Stimulated activated naive CD8-positive, alpha-beta T cell treated with anti-CD3 and anti-CD28 coated beads, Interleukin-15, Interleukin-2, amounts not matched to agents 100 ng/mL and 50 ng/mL, for 24 hours (primary cell): ENCODE measurements at regions not wholly inside any gene's neighbourhood (a gene's known extent, or its start where the extent isn't known, plus 50 kb on each side); places are given as distances from the start of the nearest gene placed in this dataset.

ENCODE experiments used
- H3K27ac Mint-ChIP-seq: one replicate; pipeline ENCODE4 v1.8.0; 2021; ENCODE audit warnings: mild to moderate bottlenecking, mixed read lengths
- H3K27me3 Mint-ChIP-seq: one replicate; pipeline ENCODE4 v1.8.0; 2021; ENCODE audit warnings: mixed read lengths
- H3K36me3 Mint-ChIP-seq: one replicate; pipeline ENCODE4 v1.8.0; 2021; ENCODE audit warnings: low read depth, mixed read lengths
- H3K4me1 Mint-ChIP-seq: one replicate; pipeline ENCODE4 v1.8.0; 2021; ENCODE audit warnings: low read depth, mixed read lengths
- H3K4me3 Mint-ChIP-seq: one replicate; pipeline ENCODE4 v1.8.0; 2021; ENCODE audit warnings: mild to moderate bottlenecking, mixed read lengths
- H3K9me3 Mint-ChIP-seq: one replicate; pipeline ENCODE4 v1.8.0; 2021; ENCODE audit warnings: mixed read lengths

GRCh38 chr13:65560936-65561335 is 1669.2 kb downstream of the PCDH9 start:
- Mint-ChIP-seq H3K36me3 (no peaks in the 10 kb centered on the region), H3K27ac (no peak overlapping the region), H3K9me3 (peaks cover 10% of the 10 kb centered on the region), H3K4me3 (no peak overlapping the region), H3K4me1 (no peaks in the 10 kb centered on the region), H3K27me3 (no peaks in the 10 kb centered on the region)

GRCh38 chr13:65555962-65556361 is 1674.2 kb downstream of the PCDH9 start:
- no peaks in the 10 kb centered on the region for H3K4me1 Mint-ChIP-seq
- no peaks in the 10 kb centered on the region for H3K27me3 Mint-ChIP-seq
- H3K9me3 Mint-ChIP-seq = peaks cover 17% of the 10 kb centered on the region
- H3K4me3 Mint-ChIP-seq = no peak overlapping the region
- no peaks in the 10 kb centered on the region for H3K36me3 Mint-ChIP-seq
- H3K27ac Mint-ChIP-seq = no peak overlapping the region

GRCh38 chr13:65553096-65553727 is 1676.9 kb downstream of the PCDH9 start:
- H3K36me3 Mint-ChIP-seq = no peaks in the 10 kb centered on the region
- no peak overlapping the region for H3K27ac Mint-ChIP-seq
- no peaks in the 10 kb centered on the region for H3K27me3 Mint-ChIP-seq
- peaks cover 24% of the 10 kb centered on the region for H3K9me3 Mint-ChIP-seq
- no peaks in the 10 kb centered on the region for H3K4me1 Mint-ChIP-seq
- no peak overlapping the region for H3K4me3 Mint-ChIP-seq

DNA sequence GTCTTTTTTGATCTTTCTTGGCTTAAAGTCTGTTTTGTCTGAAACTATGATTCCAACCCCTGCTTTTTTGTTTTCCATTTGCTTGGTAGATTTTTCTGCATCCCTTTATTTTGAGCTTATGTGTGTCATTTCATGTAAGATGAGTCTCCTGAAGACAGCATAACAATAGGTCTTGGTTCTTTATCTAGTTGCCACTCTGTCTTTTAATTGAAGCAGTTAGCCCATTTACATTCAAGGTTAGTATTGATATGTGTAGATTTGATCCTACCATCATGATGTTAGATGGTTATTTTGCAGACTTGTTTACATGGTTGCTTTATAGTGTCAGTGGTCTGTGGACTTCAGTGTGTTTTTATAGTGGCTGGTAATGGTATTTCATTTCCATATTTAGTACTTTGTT is 1678.9 kb downstream of the PCDH9 start:
- no peak overlapping the region for H3K4me3 Mint-ChIP-seq
- H3K27ac Mint-ChIP-seq = no peak overlapping the region
- H3K9me3 Mint-ChIP-seq = peaks cover 27% of the 10 kb centered on the region
- H3K27me3 Mint-ChIP-seq = no peaks in the 10 kb centered on the region
- H3K36me3 Mint-ChIP-seq = no peaks in the 10 kb centered on the region
- no peaks in the 10 kb centered on the region for H3K4me1 Mint-ChIP-seq

DNA sequence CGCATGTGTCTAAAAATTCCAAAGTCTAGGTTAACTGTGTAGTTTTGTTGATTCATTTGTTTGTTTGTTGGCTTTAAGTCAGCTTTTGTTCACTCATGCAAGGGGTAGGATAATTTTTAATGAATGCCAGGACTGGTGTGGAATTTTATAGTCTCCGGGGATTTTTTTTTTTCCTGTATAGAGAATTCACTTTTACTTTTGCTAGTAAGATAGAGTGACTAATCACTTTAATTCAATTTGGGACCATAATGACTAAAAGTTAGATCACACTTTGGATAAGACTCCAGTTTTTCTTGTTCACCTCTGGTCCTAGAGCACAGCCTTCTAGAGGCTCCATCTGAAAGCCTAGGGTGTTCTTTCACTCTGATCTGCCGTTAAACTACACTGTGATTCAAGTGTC is 1690.0 kb downstream of the PCDH9 start:
- no peaks in the 10 kb centered on the region for H3K27me3 Mint-ChIP-seq
- no peaks in the 10 kb centered on the region for H3K4me1 Mint-ChIP-seq

DNA sequence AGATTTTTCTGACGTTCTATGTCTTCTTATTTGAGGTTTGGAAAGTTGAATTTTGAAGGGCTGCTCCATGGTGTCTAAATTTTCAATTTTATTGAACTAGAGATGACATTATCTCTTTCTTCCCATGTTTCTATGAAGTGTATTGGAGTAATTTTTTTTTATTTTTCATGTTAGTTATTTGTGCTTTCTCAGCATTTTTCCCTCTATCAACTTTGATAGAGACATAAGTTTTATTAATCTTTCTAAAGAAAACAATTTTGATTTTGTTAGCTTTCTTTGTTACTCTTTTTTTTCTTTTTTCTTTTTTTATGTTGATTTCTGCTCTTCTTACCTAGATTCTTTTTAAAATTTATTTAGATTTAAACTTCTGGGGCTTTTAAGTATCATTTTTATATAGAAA is 1694.8 kb downstream of the PCDH9 start:
- Mint-ChIP-seq H3K36me3 (no peaks in the 10 kb centered on the region), H3K9me3 (peaks cover 19% of the 10 kb centered on the region), H3K27me3 (no peaks in the 10 kb centered on the region), H3K27ac (no peak overlapping the region), H3K4me3 (no peak overlapping the region), H3K4me1 (no peaks in the 10 kb centered on the region)

More for the DNA sequence above, 1690.0 kb downstream of the PCDH9 start:
- no peaks in the 10 kb centered on the region for H3K36me3 Mint-ChIP-seq
- no peak overlapping the region for H3K27ac Mint-ChIP-seq
- H3K9me3 Mint-ChIP-seq = peaks cover 17% of the 10 kb centered on the region
- no peak overlapping the region for H3K4me3 Mint-ChIP-seq

DNA sequence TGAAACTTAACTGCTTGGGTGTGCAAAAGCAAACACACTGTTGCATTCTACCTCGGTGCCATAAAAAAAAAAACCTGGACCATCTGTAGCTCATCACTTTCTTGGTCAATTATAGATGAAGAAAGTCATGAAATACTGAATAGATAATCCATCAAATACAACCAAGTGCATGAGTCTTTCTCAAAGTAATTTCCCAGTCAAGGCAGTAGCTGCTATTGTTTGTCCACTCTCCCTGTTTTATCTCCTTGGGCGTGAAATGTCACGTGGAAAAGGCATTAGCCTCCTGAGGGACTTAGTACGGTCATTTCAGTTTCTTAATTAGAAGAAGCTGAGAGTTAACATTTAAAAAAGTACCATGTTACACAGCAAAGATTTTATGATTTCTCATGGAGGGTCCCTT is 1697.9 kb downstream of the PCDH9 start:
- Mint-ChIP-seq H3K27ac (no peak overlapping the region), H3K9me3 (peaks cover 9% of the 10 kb centered on the region), H3K27me3 (no peaks in the 10 kb centered on the region), H3K36me3 (no peaks in the 10 kb centered on the region), H3K4me3 (no peak overlapping the region), H3K4me1 (no peaks in the 10 kb centered on the region)

DNA sequence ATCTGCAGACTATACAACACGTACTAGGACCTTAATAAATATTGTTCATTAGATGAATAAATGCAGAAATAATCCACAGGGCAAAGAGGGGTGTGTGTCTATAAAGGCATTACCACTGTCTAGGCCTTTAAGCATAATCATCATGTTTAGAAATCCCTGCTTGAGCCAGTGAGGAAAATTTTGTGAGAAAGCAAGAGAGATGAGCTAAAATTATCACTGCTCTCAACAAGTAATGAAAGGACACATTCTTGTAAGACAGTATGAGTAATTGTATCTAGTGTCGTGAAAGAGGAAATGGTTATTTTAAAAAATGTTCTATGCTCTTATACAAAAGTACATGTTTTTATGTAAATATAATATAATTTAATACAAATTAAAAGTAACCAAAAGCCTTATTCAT is 1699.4 kb downstream of the PCDH9 start:
- Mint-ChIP-seq H3K9me3 (peaks cover 15% of the 10 kb centered on the region), H3K4me3 (no peak overlapping the region), H3K27me3 (no peaks in the 10 kb centered on the region), H3K36me3 (no peaks in the 10 kb centered on the region), H3K4me1 (no peaks in the 10 kb centered on the region), H3K27ac (no peak overlapping the region)

GRCh38 chr13:65529541-65529940 is 1700.6 kb downstream of the PCDH9 start:
- Mint-ChIP-seq H3K4me3 (no peak overlapping the region), H3K27ac (no peak overlapping the region), H3K9me3 (peaks cover 18% of the 10 kb centered on the region), H3K4me1 (no peaks in the 10 kb centered on the region), H3K27me3 (no peaks in the 10 kb centered on the region), H3K36me3 (no peaks in the 10 kb centered on the region)

DNA sequence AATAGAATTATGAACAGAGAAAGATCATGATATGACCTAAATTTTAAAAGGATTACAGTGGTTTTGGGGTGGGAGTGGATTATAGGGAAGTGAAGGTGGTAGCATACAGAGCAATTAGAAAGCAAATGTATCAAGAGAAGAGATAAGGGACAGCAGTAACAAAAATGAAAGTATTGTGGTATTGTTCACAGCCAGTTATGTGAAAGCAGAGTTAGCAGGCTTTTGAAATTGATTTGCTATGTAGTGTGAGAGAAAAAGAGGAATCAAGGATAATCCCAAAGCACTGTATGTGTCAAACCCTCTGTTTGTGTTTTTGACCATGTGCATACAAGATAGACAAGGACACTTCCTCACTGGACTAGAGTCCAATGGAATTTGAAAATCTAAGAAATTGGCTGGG is 1721.4 kb downstream of the PCDH9 start:
- no peak overlapping the region for H3K4me3 Mint-ChIP-seq
- no peaks in the 10 kb centered on the region for H3K4me1 Mint-ChIP-seq
- H3K27me3 Mint-ChIP-seq = no peaks in the 10 kb centered on the region
- H3K36me3 Mint-ChIP-seq = no peaks in the 10 kb centered on the region
- H3K27ac Mint-ChIP-seq = no peak overlapping the region
- peaks cover 8% of the 10 kb centered on the region for H3K9me3 Mint-ChIP-seq

GRCh38 chr13:65508338-65508737 is 1721.8 kb downstream of the PCDH9 start:
- Mint-ChIP-seq H3K27me3 (no peaks in the 10 kb centered on the region), H3K36me3 (no peaks in the 10 kb centered on the region), H3K4me3 (no peak overlapping the region), H3K9me3 (peaks cover 7% of the 10 kb centered on the region), H3K27ac (no peak overlapping the region), H3K4me1 (no peaks in the 10 kb centered on the region)

- Mint-ChIP-seq H3K9me3 (peaks cover 3% of the 10 kb centered on the region), H3K36me3 (no peaks in the 10 kb centered on the region), H3K4me1 (no peaks in the 10 kb centered on the region), H3K27ac (no peak overlapping the region), H3K4me3 (no peak overlapping the region), H3K27me3 (no peaks in the 10 kb centered on the region)
Measured at GRCh38 chr13:65505941-65506340, 1724.2 kb downstream of the PCDH9 start.

DNA sequence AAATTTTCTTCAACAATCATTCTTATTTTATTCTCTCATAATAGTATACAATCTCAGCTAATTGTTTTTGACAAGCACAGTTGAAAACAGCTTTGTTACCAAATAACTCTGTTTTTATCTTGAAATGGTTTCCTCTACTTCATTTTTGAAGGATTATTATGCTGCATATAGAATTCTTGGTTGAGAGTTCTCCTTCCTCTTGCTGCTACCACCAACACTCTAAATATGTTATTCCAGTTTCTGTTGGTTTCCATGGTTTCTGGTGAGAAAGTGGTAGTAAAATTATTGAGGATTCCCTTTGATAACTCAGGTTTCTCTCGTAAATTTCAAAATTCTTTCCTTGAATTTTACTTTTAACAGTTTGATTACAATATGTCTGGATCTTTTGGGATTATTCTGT is 1725.9 kb downstream of the PCDH9 start:
- H3K4me3 Mint-ChIP-seq = no peak overlapping the region
- H3K27me3 Mint-ChIP-seq = no peaks in the 10 kb centered on the region
- no peaks in the 10 kb centered on the region for H3K4me1 Mint-ChIP-seq
- no peaks in the 10 kb centered on the region for H3K36me3 Mint-ChIP-seq
- no peak overlapping the region for H3K27ac Mint-ChIP-seq
- H3K9me3 Mint-ChIP-seq = peaks cover 3% of the 10 kb centered on the region

- Mint-ChIP-seq H3K4me1 (no peaks in the 10 kb centered on the region), H3K4me3 (no peak overlapping the region), H3K9me3 (peaks cover 6% of the 10 kb centered on the region), H3K27ac (no peak overlapping the region), H3K36me3 (no peaks in the 10 kb centered on the region), H3K27me3 (no peaks in the 10 kb centered on the region)
Measured at GRCh38 chr13:65500481-65500880, 1729.7 kb downstream of the PCDH9 start.

GRCh38 chr13:65499256-65499655 is 1730.9 kb downstream of the PCDH9 start:
- H3K27me3 Mint-ChIP-seq = no peaks in the 10 kb centered on the region

GRCh38 chr13:65497265-65497664 is 1732.9 kb downstream of the PCDH9 start:
- Mint-ChIP-seq H3K27me3 (no peaks in the 10 kb centered on the region), H3K4me3 (no peak overlapping the region), H3K9me3 (peaks cover 6% of the 10 kb centered on the region), H3K4me1 (no peaks in the 10 kb centered on the region), H3K27ac (no peak overlapping the region), H3K36me3 (no peaks in the 10 kb centered on the region)

More at GRCh38 chr13:65499256-65499655, 1730.9 kb downstream of the PCDH9 start:
- Mint-ChIP-seq H3K4me1 (no peaks in the 10 kb centered on the region), H3K9me3 (peaks cover 6% of the 10 kb centered on the region), H3K4me3 (no peak overlapping the region), H3K27ac (no peak overlapping the region), H3K36me3 (no peaks in the 10 kb centered on the region)
